Esophagus muscularis mucosa (tissue), 3 donors: ENCODE measurements at regions not wholly inside any gene's neighbourhood (a gene's known extent, or its start where the extent isn't known, plus 50 kb on each side); places are given as distances from the start of the nearest gene placed in this dataset.

ENCODE experiments used
- POLR2A ChIP-seq: fragments of 450-650 bp; IDR thresholded peaks from one replicate; pipeline ENCODE4 v1.6.1; 2017; ENCODE audit warnings: antibody characterized with exemption, moderate library complexity, mild to moderate bottlenecking, low read depth
- TF ChIP-seq, protein P1 (sequence below), 3 experiments: fragments of 200-600 bp in 2 of 3; fragments of 450-650 bp in 1 of 3; sonication (generic) in 2 of 3; IDR thresholded peaks; one replicate each; pipeline ENCODE4 v1.5.1; 2017 to 2019; ENCODE audit warnings: antibody characterized with exemption in 3 of 3, mild to moderate bottlenecking in 2 of 3, moderate library complexity in 1 of 3

DNA sequence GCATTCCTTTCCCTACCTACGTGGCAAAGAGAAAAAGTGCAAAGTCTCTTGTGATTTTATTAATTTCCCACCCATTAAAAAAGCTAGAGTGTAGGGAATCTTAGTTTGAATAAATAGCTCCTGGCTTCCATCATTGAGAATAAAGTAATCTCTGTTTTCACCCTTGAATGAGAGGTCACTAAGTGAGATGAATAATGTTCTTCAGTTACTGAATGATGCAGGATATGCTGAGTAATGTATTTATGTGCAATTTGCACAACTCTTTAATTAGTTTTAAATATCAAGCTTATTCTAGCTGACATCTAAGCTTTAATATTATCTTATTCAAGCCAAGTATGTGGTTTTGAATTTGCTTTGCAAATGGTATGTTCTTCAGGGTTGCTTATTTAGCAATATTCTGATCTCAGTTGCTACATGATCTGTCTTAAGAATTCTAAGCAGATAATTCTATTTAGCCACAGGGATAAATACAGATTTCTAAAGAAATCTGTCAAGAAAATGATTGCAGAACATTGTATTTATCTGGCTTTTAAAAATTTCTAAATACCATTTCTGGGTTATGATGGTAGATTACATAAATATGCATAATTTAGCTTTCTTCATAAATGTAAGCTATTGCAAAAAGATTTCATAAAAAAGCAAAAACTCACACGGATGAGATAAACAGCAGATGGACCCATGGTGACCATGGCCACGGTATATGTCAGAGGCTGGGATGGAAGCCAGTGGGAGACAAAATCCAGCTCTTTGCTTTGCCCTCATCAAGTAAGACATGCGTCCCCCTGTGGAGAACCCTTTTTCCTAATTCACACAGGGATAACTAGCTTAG is 141.0 kb downstream of the MACC1 start:
- no peak for TF ChIP-seq POLR2A
- TF ChIP-seq, protein P1, sequence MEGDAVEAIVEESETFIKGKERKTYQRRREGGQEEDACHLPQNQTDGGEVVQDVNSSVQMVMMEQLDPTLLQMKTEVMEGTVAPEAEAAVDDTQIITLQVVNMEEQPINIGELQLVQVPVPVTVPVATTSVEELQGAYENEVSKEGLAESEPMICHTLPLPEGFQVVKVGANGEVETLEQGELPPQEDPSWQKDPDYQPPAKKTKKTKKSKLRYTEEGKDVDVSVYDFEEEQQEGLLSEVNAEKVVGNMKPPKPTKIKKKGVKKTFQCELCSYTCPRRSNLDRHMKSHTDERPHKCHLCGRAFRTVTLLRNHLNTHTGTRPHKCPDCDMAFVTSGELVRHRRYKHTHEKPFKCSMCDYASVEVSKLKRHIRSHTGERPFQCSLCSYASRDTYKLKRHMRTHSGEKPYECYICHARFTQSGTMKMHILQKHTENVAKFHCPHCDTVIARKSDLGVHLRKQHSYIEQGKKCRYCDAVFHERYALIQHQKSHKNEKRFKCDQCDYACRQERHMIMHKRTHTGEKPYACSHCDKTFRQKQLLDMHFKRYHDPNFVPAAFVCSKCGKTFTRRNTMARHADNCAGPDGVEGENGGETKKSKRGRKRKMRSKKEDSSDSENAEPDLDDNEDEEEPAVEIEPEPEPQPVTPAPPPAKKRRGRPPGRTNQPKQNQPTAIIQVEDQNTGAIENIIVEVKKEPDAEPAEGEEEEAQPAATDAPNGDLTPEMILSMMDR (IDR thresholded peaks at IDR 0.05) = no peak
